NCI-H226 (cell line): ENCODE measurements at regions not wholly inside any gene's neighbourhood (a gene's known extent, or its start where the extent isn't known, plus 50 kb on each side); places are given as distances from the start of the nearest gene placed in this dataset.
"Not testable (repeated sequence)": the region's sequence is repeated elsewhere in the genome, so short reads cannot be mapped to it uniquely, and the experiment has no call there.

Experiments used
- DNase-seq: peaks from one replicate; pipeline ENCODE4 v3.0.0-alpha.2; 2015

GRCh38 chr7:121744319-121744718 lies 128.6 kb upstream of the PTPRZ1 start:
- DNase-seq: no peak

GRCh38 chr7:121741896-121742295 lies 131.1 kb upstream of the PTPRZ1 start:
- DNase-seq: peak; percentile 67

GRCh38 chr7:121739465-121739864 lies 133.5 kb upstream of the PTPRZ1 start:
- peak; percentile 24 for DNase-seq

- DNase-seq: no peak
Observed at GRCh38 chr7:121730869-121731268, 142.1 kb upstream of the PTPRZ1 start.

- DNase-seq: no peak
Observed at GRCh38 chr7:121714559-121715303, 158.2 kb upstream of the PTPRZ1 start.

- DNase-seq: not testable (repeated sequence)
Observed at GRCh38 chr7:121712961-121713360, 160.0 kb upstream of the PTPRZ1 start.

GRCh38 chr7:121697731-121698316 lies 175.1 kb upstream of the PTPRZ1 start:
- peak; percentile 76 for DNase-seq

- DNase-seq: no peak
Observed at GRCh38 chr7:121696954-121697353, 176.0 kb upstream of the PTPRZ1 start.

- no peak for DNase-seq
Observed at GRCh38 chr7:121689749-121690148, 183.2 kb upstream of the PTPRZ1 start.

- DNase-seq: no peak
Observed at GRCh38 chr7:121681700-121682099, 191.3 kb upstream of the PTPRZ1 start.

GRCh38 chr7:121676168-121676567 lies 196.8 kb upstream of the PTPRZ1 start:
- no peak for DNase-seq

GRCh38 chr7:121674455-121674854 lies 198.5 kb upstream of the PTPRZ1 start:
- DNase-seq: not testable (repeated sequence)

- DNase-seq: no peak
Observed at GRCh38 chr7:121669144-121669543, 203.8 kb upstream of the PTPRZ1 start.

GRCh38 chr7:121666306-121666705 lies 206.7 kb upstream of the PTPRZ1 start:
- no peak for DNase-seq

- peak; percentile 15 for DNase-seq
Observed at GRCh38 chr7:121643320-121643719, 229.6 kb upstream of the PTPRZ1 start.

GRCh38 chr7:121639705-121640104 lies 233.3 kb upstream of the PTPRZ1 start:
- DNase-seq: no peak

GRCh38 chr7:121638286-121638685 lies 234.7 kb upstream of the PTPRZ1 start:
- DNase-seq: no peak

- no peak for DNase-seq
Observed at GRCh38 chr7:121634356-121634755, 238.2 kb upstream of the FAM3C start.

- no peak for DNase-seq
Observed at GRCh38 chr7:121633186-121633585, 237.1 kb upstream of the FAM3C start.

- no peak for DNase-seq
Observed at GRCh38 chr7:121624958-121625357, 228.8 kb upstream of the FAM3C start.

- DNase-seq: peak; percentile 64
Observed at GRCh38 chr7:121623130-121623872, 227.2 kb upstream of the FAM3C start.

GRCh38 chr7:121621937-121622336 lies 225.8 kb upstream of the FAM3C start:
- peak; percentile 69 for DNase-seq

- DNase-seq: no peak
Observed at GRCh38 chr7:121620953-121621606, 225.0 kb upstream of the FAM3C start.
